H9 (cell line): ENCODE measurements at regions not wholly inside any gene's neighbourhood (a gene's known extent, or its start where the extent isn't known, plus 50 kb on each side); places are given as distances from the start of the nearest gene placed in this dataset.

Experiments used
- DNase-seq: peaks from one replicate; pipeline ENCODE4 v3.0.0-alpha.2; 2017
- H2AFZ ChIP-seq: one replicate; pipeline ENCODE4 v1.6.1; 2013; ENCODE audit warnings: mild to moderate bottlenecking, low read length, control low read depth, moderate library complexity
- H2AK5ac ChIP-seq: 2 replicates; pipeline ENCODE4 v1.6.1; 2013; ENCODE audit warnings: low read length, control low read depth, mixed read lengths; ENCODE audit not compliant: insufficient read length
- H2BK120ac ChIP-seq: one replicate; pipeline ENCODE4 v1.6.1; 2013; ENCODE audit warnings: low read depth, mild to moderate bottlenecking, low read length, control low read depth, inconsistent platforms; ENCODE audit not compliant: poor library complexity, severe bottlenecking
- H2BK12ac ChIP-seq: 2 replicates; pipeline ENCODE4 v1.6.1; 2013; ENCODE audit warnings: low read length, control low read depth, mixed read lengths, low read depth; ENCODE audit not compliant: insufficient read length
- H2BK15ac ChIP-seq: 2 replicates; pipeline ENCODE4 v1.6.1; 2013; ENCODE audit warnings: low read depth, low read length, control low read depth
- H2BK20ac ChIP-seq: one replicate; pipeline ENCODE4 v1.6.1; 2013; ENCODE audit warnings: low read depth, mild to moderate bottlenecking, low read length, control low read depth, inconsistent platforms; ENCODE audit not compliant: poor library complexity, severe bottlenecking
- H2BK5ac ChIP-seq: 2 replicates; pipeline ENCODE4 v1.6.1; 2013; ENCODE audit warnings: low read length, control low read depth, mixed read lengths; ENCODE audit not compliant: insufficient read length
- H3K14ac ChIP-seq: 2 replicates; pipeline ENCODE4 v1.6.1; 2013; ENCODE audit warnings: low read length, control low read depth; ENCODE audit not compliant: insufficient read depth
- H3K18ac ChIP-seq: 2 replicates; pipeline ENCODE4 v1.6.1; 2013; ENCODE audit warnings: low read depth, mild to moderate bottlenecking, mixed read lengths, low read length, control low read depth; ENCODE audit not compliant: insufficient read length
- H3K23ac ChIP-seq: 2 replicates; pipeline ENCODE4 v1.6.1; 2013; ENCODE audit warnings: low read length, control low read depth, mixed read lengths, low read depth; ENCODE audit not compliant: insufficient read length
- H3K23me2 ChIP-seq: 2 replicates; pipeline ENCODE4 v1.6.1; 2013; ENCODE audit warnings: low read depth, mild to moderate bottlenecking, mixed read lengths, low read length, control low read depth; ENCODE audit not compliant: insufficient read length, poor library complexity, severe bottlenecking
- H3K27ac ChIP-seq: 2 replicates; pipeline ENCODE4 v1.5.1; 2013; ENCODE audit warnings: low read length, control low read depth, mixed read lengths, low read depth; ENCODE audit not compliant: insufficient read length
- H3K27me3 ChIP-seq: 2 replicates; pipeline ENCODE4 v1.6.1; 2013; ENCODE audit warnings: low read length, control low read depth, inconsistent platforms; ENCODE audit not compliant: insufficient read depth
- H3K4ac ChIP-seq: 2 replicates; pipeline ENCODE4 v1.6.1; 2013; ENCODE audit warnings: low read depth, mild to moderate bottlenecking, control low read depth, inconsistent platforms, low read length, moderate library complexity
- H3K4me1 ChIP-seq: 2 replicates; pipeline ENCODE4 v1.6.1; 2013; ENCODE audit warnings: low read length, control low read depth, inconsistent platforms; ENCODE audit not compliant: insufficient read depth
- H3K4me2 ChIP-seq: 2 replicates; pipeline ENCODE4 v1.6.1; 2013; ENCODE audit warnings: low read length, control low read depth, mixed read lengths; ENCODE audit not compliant: insufficient read length, insufficient read depth
- H3K56ac ChIP-seq: 2 replicates; pipeline ENCODE4 v1.6.1; 2013; ENCODE audit warnings: low read depth, mild to moderate bottlenecking, mixed read lengths, low read length, control low read depth; ENCODE audit not compliant: insufficient read length
- H3K79me1 ChIP-seq: 2 replicates; pipeline ENCODE4 v1.6.1; 2013; ENCODE audit warnings: low read depth, mild to moderate bottlenecking, moderate library complexity, low read length, control low read depth, inconsistent platforms; ENCODE audit not compliant: insufficient read depth, poor library complexity, severe bottlenecking
- H3K79me2 ChIP-seq: 2 replicates; pipeline ENCODE4 v1.6.1; 2013; ENCODE audit warnings: low read length, control low read depth, inconsistent platforms; ENCODE audit not compliant: insufficient read depth
- H3K9ac ChIP-seq: 2 replicates; pipeline ENCODE4 v1.6.1; 2013; ENCODE audit warnings: low read length, control low read depth, mixed read lengths; ENCODE audit not compliant: insufficient read length; ENCODE audit errors: extremely low read depth
- H3K9me3 ChIP-seq: one replicate; pipeline ENCODE4 v1.6.1; 2013; ENCODE audit warnings: low read depth, low read length, inconsistent platforms; ENCODE audit not compliant: control insufficient read depth
- H3T11ph ChIP-seq: one replicate; pipeline ENCODE4 v1.6.1; 2013; ENCODE audit warnings: mild to moderate bottlenecking, low read length, control low read depth, inconsistent platforms
- H4K20me1 ChIP-seq: one replicate; pipeline ENCODE4 v1.6.1; 2013; ENCODE audit not compliant: control insufficient read depth, insufficient read length, insufficient read depth
- H4K5ac ChIP-seq: 2 replicates; pipeline ENCODE4 v1.6.1; 2013; ENCODE audit warnings: low read depth, mild to moderate bottlenecking, mixed read lengths, low read length, control low read depth; ENCODE audit not compliant: insufficient read length
- H4K8ac ChIP-seq: replicated peaks from 2 replicates; pipeline ENCODE4 v1.6.1; 2013; ENCODE audit warnings: low read length, control low read depth, mixed read lengths, low read depth; ENCODE audit not compliant: insufficient read length
- H4K91ac ChIP-seq: 2 replicates; pipeline ENCODE4 v1.6.1; 2013; ENCODE audit warnings: low read depth, mild to moderate bottlenecking, moderate library complexity, mixed read lengths, low read length, control low read depth; ENCODE audit not compliant: insufficient read length
- H3K27ac Mint-ChIP-seq, 3 experiments: 2 replicates in 2 of 3; 3 replicates in 1 of 3; pipeline ENCODE4 v1.8.0; 2020 to 2021; ENCODE audit warnings: mixed read lengths in 3 of 3, mild to moderate bottlenecking in 1 of 3, moderate library complexity in 1 of 3
- H3K27me3 Mint-ChIP-seq: 2 replicates; pipeline ENCODE4 v1.8.0; 2021; ENCODE audit warnings: low read depth, mild to moderate bottlenecking, moderate library complexity, mixed read lengths
- H3K36me3 Mint-ChIP-seq, 3 experiments: 2 replicates in 2 of 3; 3 replicates in 1 of 3; pipeline ENCODE4 v1.8.0; 2020 to 2021; ENCODE audit warnings: low read depth in 3 of 3, mixed read lengths in 3 of 3; ENCODE audit not compliant: insufficient read depth in 1 of 3
- H3K4me1 Mint-ChIP-seq, 2 experiments: 2 replicates each; pipeline ENCODE4 v1.8.0; 2020; ENCODE audit warnings: mixed read lengths in 2 of 2
- H3K4me3 Mint-ChIP-seq, 2 experiments: 2 replicates in 1 of 2; 3 replicates in 1 of 2; pipeline ENCODE4 v1.8.0; 2020 to 2021; ENCODE audit warnings: mild to moderate bottlenecking in 2 of 2, mixed read lengths in 2 of 2, moderate library complexity in 1 of 2
- H3K9me3 Mint-ChIP-seq, 2 experiments: 2 replicates in 1 of 2; 3 replicates in 1 of 2; pipeline ENCODE4 v1.8.0; 2020; ENCODE audit warnings: mild to moderate bottlenecking in 2 of 2, mixed read lengths in 2 of 2, moderate library complexity in 1 of 2
- WGBS: extraction: QIAGEN DNeasy Blood & Tissue Kit; methylation state at CpG from one replicate; pipeline ENCODE4 v1.1.7; 2013; ENCODE audit warnings: missing lambda C conversion rate, low lambda C conversion rate, mixed read lengths; ENCODE audit not compliant: insufficient read length; ENCODE audit errors: extremely low coverage; 5-methylcytosine and 5-hydroxymethylcytosine counted together
- TF ChIP-seq, protein P1 (sequence below): fragments of 200-600 bp; sonication (generic); conservative IDR thresholded peaks from 3 replicates; pipeline ENCODE4 v1.8.0; 2021; ENCODE audit warnings: antibody characterized with exemption, mild to moderate bottlenecking

DNA sequence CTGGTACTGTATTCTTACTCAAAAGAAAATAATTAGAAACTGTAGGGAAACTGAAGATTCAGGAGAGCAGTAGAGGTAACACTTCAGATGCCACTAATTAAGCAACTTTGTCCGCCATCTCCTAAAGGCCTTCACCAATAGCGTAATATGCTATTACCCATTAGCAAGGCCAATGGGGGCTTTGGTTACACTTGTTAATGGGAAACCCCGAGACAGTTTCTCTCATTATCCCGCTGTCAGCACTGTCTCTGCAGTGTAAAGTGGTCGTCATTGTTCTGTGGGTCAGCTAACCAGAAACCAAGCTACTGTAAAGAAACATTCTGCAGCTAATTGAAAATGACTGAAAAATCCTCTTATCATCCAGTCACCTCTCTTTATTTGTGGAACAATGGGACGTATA, 468.0 kb upstream of the POU3F2 start:
- Histone ChIP-seq H2BK15ac (no peak overlapping the region), H2BK120ac (no peak overlapping the region), H2AFZ (no peak overlapping the region), H3K4ac (no peak overlapping the region), H2BK20ac (no peak overlapping the region), H3K27me3 (no peaks in the 10 kb centered on the region), H3K23ac (no peak overlapping the region), H3K4me2 (no peak overlapping the region), H3K79me1 (no peaks in the 10 kb centered on the region), H2BK5ac (no peak overlapping the region), H3K9ac (no peak overlapping the region), H3K27ac (no peak overlapping the region), H3K9me3 (no peaks in the 10 kb centered on the region), H4K91ac (no peak overlapping the region), H3K79me2 (no peaks in the 10 kb centered on the region), H3K23me2 (no peaks in the 10 kb centered on the region), H4K5ac (no peak overlapping the region), H3K14ac (no peak overlapping the region), H2AK5ac (no peak overlapping the region), H3T11ph (no peak overlapping the region), H3K4me1 (no peaks in the 10 kb centered on the region), H3K18ac (no peak overlapping the region), H2BK12ac (no peak overlapping the region), H4K20me1 (no peaks in the 10 kb centered on the region), H3K56ac (no peak overlapping the region), H4K8ac (no peak overlapping the region)
- DNase-seq, result no peak
- H3K27me3 Mint-ChIP-seq, result no peaks in the 10 kb centered on the region
- TF ChIP-seq, protein P1, sequence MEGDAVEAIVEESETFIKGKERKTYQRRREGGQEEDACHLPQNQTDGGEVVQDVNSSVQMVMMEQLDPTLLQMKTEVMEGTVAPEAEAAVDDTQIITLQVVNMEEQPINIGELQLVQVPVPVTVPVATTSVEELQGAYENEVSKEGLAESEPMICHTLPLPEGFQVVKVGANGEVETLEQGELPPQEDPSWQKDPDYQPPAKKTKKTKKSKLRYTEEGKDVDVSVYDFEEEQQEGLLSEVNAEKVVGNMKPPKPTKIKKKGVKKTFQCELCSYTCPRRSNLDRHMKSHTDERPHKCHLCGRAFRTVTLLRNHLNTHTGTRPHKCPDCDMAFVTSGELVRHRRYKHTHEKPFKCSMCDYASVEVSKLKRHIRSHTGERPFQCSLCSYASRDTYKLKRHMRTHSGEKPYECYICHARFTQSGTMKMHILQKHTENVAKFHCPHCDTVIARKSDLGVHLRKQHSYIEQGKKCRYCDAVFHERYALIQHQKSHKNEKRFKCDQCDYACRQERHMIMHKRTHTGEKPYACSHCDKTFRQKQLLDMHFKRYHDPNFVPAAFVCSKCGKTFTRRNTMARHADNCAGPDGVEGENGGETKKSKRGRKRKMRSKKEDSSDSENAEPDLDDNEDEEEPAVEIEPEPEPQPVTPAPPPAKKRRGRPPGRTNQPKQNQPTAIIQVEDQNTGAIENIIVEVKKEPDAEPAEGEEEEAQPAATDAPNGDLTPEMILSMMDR, result no peak
- no peaks in the 10 kb centered on the region for H3K4me1 Mint-ChIP-seq
- no peaks in the 10 kb centered on the region; a peak in 1 of 7 replicates for H3K36me3 Mint-ChIP-seq
- H3K4me3 Mint-ChIP-seq, result no peak overlapping the region
- no peaks in the 10 kb centered on the region for H3K9me3 Mint-ChIP-seq
- no CpG with 5 or more reads among the region's 6 CpGs for WGBS
- no peak overlapping the region for H3K27ac Mint-ChIP-seq
